ENCODE measurements at regions not wholly inside any gene's neighbourhood (a gene's known extent, or its start where the extent isn't known, plus 50 kb on each side); places are given as distances from the start of the nearest gene placed in this dataset.
"Not testable (repeated sequence)": the region's sequence is repeated elsewhere in the genome, so short reads cannot be mapped to it uniquely, and the experiment has no call there.

DNA sequence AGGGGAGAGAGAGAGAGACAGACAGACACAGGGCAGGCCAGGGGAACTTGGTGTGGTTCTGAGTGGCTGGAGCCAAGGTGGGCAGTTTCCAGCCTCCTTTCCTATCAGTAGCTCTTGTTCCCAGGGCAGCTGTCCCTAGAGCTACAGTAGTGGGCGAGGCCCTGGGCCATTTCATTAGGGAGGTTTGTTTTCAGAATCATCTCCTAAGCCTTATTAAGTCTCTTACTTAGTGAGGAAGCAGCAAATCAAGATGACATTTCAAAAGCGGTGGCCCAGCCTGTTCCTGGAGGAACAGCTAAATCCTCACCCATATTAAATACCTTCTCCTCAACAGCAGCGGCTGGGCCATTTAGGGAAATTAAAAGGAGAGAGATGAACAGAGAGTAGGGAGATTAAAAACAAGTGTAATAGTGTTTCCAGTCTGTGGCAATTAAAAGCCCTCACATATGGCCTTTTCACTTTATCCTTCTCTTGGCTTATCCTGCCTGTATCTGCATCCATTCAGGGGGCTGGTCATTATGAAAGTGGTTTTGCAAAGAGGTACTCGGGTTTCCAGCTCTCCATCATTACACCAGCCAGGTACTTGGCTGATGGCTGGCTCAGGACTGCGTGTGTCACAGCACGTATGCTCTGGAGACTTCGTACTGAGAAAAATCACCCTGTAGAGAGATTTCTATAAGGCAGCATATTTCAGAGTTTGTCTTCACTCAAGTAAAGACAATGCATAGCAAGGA lies 91.9 kb upstream of the PRR23C start:
- no peak for DNase-seq

DNA sequence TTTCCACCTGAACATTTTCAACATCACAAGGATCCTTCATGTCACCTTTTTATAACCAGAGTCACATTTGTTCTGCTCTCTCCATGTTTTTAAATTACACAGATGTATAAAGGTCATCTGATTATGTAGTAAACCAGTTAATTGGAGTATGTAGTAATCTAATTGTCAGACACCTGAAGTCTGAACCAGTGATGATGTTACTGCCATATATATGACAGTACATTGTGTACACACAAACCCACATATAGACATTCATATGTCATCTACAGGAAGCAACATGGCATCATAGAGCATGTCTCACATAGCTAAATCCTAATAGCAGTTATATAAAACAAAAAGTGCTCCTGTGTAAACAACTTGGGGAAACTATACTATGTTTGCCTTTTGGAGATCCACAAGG lies 95.9 kb upstream of the PRR23C start:
- no peak for DNase-seq

DNA sequence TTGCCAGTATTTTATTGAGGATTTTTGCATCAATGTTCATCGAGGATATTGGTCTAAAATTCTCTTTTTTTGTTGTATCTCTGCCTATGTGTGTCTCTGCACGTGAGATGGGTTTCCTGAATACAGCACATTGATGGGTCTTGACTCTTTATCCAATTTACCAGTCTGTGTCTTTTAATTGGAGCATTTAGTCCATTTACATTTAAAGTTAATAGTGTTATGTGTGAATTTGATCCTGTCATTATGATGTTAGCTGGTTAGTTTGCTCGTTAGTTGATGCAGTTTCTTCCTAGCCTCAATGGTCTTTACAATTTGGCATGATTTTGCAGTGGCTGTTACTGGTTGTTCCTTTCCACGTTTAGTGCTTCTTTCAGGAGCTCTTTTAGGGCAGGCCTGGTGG lies 101.3 kb upstream of the PRR23C start:
- not testable (repeated sequence) for DNase-seq

DNA sequence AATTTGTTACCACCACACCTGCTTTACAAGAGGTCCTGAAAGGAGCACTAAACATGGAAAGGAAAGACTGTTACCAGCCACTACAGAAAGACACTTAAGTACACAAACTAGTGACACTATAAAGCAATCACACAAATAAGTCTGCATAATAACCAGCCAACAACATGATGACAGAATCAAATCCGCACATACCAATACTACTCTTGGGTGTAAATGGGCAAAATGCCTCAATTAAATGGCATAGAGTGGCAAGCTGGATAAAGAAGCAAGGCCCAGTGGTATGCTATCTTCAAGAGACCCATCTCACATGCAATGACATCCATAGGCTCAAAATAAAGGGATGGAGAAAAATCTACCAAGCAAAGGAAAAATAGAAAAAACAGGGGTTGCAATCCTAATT lies 106.8 kb upstream of the PRR23C start:
- no peak for DNase-seq

DNA sequence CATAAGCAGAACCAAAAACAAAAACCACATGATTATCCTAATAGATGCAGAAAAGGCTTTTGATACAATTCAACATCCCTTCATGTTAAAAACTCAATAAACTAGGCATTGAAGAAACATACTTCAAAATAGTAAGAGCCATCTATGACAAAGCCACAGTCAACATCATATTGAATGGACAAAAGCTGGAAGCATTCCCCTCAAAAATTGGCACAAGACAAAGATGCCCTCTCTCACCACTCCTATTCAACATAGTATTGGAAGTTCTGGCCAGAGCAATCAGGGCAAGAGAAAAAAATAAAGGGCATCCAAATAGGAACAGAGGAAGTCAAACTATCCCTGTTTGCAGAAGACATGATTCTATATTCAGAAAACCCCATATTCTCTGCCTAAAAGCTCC lies 108.7 kb upstream of the PRR23C start:
- DNase-seq: not testable (repeated sequence)

DNA sequence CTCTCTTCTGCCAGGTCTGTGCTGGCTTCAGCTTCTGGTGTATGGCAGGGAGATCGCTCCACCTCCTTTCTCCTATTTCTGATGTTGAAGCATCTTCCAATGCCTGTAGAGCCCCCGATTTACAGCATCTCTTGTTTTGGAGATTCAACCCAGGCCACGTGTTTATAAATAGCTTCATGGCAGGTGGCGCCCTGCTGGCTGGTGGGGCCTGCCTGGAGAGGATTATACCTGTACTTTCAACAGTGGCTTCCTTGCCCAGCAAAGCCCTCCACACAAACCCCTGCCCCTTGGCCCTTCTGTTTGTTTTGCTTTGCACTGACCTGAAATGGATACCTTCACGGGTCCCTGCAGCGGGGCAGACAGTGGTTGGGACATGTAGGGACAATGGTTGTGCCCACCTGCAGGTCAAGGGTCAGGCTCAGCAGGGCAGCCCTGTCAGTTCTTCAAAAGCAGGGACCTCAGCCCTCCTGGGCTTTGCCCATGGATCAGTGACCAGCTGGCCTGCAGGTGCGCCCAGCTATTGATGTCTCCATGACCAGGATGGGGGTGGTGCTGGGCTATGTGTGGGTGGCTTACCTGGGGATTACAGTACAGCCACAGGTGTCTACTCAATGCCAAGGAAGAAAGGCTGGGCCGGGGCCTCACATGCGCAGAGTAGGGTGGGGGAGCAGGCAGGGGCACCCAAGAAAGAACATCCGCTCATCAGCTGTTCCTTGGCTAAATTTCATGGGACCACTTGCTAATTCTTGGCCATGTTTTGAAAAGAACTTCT lies 112.7 kb upstream of the PRR23C start:
- DNase-seq: no peak

DNA sequence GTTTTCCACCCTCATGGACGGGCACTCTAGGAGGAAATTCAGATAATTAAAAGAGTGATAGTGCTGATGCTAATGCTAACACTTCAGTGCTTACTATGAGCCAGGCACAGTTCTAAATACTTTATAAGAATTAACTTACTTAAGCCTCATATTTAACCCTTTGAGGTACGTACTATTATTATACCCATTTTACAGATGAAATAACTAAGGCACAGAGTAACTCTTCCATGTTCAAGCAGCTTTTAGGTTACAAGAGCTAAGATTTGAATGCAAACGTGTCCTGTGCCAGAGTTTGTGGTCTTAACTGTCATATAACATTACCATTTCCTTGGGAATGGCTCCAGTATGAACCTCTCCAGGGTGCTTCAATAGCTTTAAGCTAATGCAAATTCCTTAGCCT lies 114.7 kb upstream of the PRR23C start:
- no peak for DNase-seq

DNA sequence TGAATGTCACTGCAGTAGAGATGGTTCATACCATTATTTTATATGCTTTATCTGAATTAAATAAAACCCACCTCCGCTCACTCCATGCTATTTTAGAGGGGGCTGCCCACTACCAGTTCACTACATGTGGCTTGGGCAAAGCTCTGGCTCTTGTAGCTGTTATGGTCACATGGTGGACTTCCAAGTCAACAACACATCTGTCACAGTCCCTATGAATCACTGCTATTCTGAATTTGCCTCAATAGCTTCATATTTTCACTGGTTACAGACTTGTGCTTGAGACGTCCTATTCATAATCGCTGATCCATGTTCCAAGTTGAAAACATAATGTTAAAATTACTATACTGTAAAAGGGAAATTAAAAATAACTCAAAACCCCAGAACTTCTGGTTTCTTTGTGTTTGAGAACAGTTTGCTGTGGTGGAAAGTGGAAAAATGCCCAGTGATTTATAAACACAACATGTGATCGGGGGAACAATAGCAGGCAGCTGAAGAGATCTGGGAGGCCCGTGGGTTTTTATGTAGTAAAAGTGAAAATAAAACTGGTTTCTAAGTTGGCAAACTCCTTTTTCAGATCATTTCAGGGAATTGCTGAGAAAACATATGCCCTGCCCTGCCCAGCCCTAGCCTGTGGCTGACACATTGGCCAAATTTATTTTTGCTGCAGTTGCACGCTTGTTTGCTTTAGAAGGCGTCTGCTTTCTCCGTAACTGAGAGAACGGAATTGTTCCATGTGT lies 128.8 kb upstream of the PRR23C start:
- DNase-seq: peak; percentile 46

DNA sequence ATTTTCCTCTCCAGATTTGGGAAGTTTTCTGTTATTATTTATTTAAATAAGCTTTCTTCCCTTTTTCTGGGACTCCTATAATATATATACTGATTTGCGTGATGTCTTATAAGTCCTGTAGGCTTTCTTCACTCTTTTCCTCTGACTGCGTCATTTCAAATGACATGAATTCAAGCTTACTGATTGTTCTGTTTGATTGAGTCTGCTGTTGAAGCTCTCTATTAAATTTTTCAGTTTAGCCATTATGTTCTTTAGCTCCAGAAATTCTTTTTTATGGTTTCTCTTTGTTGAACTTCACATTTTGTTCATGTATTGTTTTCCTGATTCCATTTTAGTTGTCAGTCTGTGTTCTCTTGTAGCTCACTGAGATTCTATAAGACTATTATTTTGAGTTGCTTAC lies 135.8 kb upstream of the PRR23C start:
- DNase-seq: no peak

DNA sequence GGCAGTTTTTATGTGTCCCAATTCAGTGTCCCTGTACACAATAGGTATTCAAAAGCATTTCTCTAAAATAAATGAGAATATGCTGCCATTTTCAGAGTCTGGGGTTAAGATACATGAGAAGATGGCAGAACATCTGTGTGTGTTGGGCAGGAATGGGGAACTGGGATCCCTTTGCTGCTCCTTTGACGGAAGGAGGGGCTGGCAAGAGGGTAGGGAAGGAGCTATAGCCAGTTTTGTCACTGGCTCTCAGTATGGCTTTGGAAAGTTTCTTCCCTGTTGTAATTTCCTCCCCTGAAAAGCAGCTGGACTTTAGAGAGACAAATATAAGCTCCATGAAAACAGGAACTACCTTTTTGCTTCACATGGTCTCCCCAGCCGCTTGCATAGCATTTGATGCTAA lies 137.5 kb upstream of the PRR23C start:
- no peak for DNase-seq

DNA sequence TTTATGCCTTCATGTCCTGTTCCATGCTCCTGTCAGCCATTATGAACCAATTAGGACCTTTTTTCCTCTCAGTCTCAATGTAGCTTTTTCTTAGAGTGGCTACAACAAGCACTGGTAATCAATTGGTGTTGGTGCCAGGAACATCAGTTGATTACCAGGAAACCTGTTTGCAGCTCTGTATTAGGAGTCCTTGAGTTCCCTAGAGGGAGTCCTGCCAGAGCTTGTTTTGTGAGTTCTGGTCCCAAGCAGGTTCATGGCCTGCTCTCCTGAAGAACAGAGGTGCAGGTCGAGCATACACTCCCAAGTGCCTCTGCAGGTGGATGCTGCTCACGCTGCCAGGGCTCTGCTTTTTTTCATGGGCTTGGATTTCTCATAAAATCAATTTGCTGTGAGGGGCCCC lies 137.9 kb upstream of the PRR23C start:
- no peak for DNase-seq

DNA sequence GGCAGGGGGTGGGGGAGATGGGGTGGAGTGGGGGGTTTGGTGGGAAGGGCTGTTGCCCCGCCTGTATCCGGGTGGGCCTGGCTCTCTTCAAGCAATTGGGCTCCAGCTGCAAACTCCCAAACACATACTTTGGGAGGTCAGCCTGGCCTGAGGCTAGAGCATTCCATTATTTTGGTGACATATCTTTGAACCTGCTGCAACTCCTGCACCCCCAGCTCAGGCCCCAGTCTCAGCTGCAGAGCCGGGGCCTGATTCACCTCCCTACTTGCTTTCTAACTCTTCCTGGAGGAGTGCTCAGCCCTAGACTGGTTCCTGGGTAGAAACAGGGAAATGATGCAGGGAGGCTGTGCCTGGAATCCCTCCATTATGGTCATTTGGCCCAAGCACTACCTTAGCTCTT lies 140.8 kb upstream of the PRR23C start:
- DNase-seq: no peak

DNA sequence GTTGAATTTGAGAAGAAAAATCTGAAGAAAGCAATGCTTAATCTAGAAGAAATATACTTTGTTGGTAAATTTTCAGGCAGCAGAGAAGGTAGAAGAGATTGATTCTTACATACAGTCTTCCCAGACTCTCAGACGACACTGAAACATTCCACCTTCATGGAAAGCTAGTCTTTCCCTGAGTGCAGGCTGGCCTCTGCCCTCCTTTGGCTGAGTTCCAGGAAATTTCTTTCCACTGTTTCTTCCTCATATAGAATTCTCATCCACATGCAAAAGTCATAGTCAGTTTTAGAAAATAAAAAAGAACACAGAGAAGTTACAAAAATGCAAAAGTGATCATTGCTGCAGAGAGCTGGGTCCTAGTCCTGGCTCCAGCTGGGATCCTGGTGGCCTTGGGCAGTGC lies 142.5 kb upstream of the PRR23C start:
- DNase-seq: no peak

DNA sequence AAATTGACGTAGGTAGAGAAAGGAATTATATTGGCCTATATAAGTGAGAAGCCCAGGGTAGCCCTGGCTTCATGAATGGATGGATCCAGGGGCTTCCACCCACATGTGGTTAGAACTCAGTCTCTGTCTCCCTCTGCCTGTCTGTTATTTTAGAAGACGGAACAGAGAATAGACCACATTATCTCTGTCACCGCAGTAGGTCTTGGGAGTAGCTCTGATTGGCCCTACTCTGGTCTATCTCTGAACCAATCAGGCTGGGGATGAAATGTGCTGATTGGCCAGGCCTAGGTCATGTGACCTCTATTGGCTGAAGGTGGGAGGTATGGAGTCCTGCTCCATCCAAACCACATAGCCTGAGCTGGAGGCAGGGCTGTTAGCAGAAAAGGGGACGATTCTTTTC lies 143.0 kb upstream of the PRR23C start:
- DNase-seq: no peak

DNA sequence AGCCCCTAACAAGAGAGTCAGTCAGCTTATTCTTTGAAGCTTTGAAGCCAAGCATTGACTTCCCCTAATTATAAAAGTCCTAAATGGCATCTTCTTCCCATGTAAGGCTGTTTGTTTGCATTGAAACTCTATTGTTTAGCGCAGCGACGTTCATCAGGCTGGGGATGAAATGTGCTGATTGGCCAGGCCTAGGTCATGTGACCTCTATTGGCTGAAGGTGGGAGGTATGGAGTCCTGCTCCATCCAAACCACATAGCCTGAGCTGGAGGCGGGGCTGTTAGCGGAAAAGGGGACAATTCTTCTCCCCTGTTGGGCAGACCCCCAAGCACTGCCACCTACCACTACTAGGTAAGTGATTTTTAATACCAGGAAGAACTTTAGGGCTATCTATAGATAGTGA lies 145.3 kb upstream of the PRR23C start:
- no peak for DNase-seq

DNA sequence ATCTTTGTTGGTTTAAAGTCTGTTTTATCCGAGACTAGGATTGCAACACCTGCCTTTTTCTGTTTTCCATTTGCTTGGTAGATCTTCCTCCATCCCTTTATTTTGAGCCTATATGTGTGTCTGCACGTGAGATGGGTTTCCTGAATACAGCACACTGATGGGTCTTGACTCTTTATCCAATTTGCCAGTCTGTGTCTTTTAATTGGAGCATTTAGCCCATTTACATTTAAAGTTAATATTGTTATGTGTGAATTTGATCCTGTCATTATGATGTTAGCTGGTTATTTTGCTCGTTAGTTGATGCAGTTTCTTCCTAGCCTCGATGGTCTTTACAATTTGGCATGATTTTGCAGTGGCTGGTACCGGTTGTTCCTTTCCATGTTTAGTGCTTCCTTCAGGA lies 149.4 kb upstream of the MRPS22 start:
- DNase-seq: not testable (repeated sequence)

DNA sequence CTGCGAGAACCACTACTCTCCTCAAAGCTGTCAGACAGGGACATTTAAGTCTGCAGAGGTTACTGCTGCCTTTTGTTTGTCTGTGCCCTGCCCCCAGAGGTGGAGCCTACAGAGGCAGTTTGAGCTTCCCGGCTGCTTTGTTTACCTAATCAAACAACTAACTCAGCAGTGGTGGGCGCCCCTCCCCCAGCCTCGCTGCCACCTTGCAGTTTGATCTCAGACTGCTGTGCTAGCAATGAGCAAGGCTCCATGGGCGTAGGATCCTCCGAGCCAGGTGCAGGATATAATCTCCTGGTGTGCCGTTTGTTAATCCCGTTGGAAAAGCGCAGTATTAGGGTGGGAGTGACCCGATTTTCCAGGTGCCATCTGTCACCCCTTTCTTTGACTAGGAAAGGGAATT lies 147.7 kb upstream of the MRPS22 start:
- not testable (repeated sequence) for DNase-seq

DNA sequence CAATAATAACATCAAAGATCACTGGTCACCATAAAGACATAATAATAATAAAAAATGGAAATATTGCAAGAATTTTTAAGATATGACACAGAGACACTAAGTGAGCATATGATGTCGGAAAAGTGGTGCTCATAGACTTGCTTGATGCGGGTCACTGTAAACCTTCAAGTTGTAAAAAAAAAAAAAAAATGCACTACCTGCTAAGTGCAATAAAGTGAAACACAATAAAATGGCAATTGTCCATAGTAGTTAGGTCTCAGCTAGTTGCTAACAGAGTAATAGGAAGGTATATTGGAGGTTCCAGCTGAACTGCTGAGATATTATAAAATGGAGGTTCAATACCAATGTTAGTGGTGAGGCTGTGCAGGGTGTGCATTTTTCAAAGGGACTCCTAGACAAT lies 146.6 kb upstream of the MRPS22 start:
- DNase-seq: no peak

DNA sequence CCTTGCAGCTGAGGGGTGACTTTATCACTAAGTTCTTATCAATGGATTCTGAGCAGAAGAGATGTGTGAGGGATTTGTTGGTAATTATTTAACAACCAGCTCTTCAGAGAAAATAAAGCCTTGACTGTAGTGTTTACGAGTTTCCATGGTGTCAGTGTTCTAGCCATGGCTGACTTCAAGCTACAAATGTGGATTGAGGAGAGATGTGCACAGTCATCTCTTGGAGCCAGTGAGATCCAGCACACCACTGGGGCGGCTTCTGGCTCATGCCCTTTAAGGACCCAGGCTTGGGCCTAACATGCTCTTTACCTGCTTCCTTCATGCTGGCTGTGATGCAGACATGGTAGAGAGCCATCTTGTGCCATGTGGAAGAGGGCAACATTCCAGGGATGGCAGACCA lies 145.6 kb upstream of the MRPS22 start:
- no peak for DNase-seq

DNA sequence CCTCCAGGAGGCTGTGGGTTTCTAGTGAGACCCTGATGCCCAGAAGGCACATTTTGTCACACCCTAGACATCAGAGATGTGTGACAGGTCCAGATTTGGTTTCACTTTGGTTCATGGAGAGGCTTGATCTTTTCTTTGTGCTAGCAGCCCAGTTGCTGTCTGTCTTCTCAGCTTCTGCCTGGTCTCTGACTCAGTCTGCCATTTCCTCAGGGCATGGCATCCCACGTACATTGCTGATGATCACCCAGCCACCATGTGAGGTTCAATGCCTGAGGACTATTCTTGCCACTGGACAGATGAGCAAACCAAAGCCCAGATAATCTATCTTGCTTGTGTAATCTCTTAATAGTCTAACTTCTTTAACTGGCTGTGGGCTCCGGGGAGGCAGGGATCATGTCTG lies 144.9 kb upstream of the MRPS22 start:
- DNase-seq: no peak

DNA sequence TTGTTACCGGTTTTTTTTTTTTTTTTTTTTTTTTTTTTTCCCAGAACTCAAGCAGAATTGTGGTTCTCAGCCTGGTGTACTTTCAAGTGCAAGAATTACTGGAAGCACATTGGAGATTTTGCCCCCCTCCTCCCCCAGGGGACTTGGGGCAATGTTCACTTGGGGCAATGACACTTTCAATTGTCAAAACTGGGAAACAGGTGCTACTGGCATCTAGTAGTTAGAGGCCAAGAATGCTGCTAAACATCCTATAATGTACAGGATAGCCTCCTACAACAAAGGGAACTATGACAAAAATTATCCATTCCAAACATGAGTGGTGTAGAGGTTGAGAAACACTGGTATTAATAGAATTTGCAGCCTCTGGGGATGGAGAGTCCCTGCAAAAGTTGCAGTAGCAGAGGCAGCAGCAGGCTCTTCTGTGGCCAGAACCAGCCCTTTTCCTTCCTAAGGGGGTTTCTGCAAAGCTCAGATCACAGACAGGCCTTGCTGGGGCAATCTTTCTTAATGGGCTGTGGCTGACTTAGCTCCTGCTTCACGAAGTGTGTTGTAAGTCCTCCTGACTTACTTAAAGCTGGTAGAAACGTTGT lies 144.3 kb upstream of the MRPS22 start:
- no peak for DNase-seq

DNA sequence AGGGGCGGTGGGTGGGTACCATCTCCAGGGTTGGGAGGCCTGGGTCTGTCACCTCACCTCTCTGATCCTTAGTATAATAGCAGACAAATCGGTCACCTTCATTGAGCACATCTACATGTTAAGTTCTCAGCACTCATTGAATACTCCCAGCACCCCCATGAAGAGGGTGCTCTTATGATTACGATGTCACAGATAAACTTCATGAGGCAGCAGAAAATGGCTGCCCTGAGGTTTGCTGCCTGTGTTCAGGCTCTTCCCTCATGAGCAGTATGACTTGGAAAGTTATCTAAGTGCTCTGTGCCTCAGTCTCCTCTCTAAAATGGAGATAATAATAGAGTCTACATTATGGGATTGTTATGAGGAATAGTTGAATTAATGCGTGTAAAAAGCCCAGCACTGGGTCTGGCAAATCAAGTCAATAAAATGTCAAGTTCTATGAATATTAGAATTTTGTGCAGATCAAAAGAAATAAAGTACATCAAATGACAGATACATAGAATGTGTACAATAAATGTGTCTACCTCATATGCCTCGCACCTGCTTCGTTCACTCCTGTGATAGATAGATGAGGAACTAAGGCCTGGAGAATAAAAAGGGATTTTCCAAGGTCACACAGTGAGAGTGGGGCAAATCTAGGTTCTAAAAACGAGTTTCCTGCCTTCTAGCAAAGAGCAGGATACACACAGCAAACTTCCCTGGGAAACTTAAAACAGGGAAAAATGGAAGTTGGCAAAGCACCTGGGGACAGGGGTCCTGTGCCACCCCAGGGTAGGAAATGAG lies 142.2 kb upstream of the MRPS22 start:
- DNase-seq: no peak
